ENCODE measurements at regions not wholly inside any gene's neighbourhood (a gene's known extent, or its start where the extent isn't known, plus 50 kb on each side); places are given as distances from the start of the nearest gene placed in this dataset.

DNA sequence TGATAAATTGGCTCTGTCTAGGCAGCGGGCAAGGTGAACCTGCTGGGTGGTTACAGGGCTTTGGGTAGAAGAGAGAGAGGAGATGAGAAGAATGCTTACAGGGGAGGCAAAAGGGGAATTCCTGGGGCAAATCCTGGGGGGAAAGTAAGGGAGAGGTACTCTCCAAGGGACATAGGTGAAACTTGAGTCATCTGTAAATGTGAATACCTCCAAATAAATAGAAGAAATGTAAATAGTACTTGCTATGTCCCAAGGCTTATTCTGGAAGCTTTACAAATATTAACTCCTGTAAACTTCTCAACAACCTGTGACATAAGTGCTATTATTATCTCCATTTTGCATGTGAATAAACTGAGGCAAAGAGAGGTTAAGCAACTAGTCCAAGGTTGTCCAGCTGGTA lies 57.7 kb upstream of the CDK13 start:
- no peak overlapping the region for H3K4me2 ChIP-seq (ENCODE audit: low read length)
- H3K9me3 ChIP-seq (ENCODE audit: control insufficient read depth, insufficient read depth, low read length), result no peaks in the 10 kb centered on the region
- H3K4me3 ChIP-seq (ENCODE audit: low read length), result no peak overlapping the region
- H3K27ac ChIP-seq (ENCODE audit: low read depth, low read length), result no peak overlapping the region
- no peaks in the 10 kb centered on the region for H3K9me2 ChIP-seq (replicated peaks; ENCODE audit: control insufficient read depth, low read length)
- H3K79me2 ChIP-seq (ENCODE audit: control insufficient read depth, low read length), result no peaks in the 10 kb centered on the region
- no peaks in the 10 kb centered on the region for H3F3A ChIP-seq (ENCODE audit: control insufficient read depth, insufficient read depth)
- H3K27me3 ChIP-seq (ENCODE audit: control insufficient read depth, low read length), result peaks cover 48% of the 10 kb centered on the region
- no peaks in the 10 kb centered on the region for H3K4me1 ChIP-seq (ENCODE audit: control insufficient read depth, low read length)
- H4K20me1 ChIP-seq (ENCODE audit: control insufficient read depth, insufficient read depth, low read depth, low read length), result no peaks in the 10 kb centered on the region
- TF ChIP-seq, protein P1, sequence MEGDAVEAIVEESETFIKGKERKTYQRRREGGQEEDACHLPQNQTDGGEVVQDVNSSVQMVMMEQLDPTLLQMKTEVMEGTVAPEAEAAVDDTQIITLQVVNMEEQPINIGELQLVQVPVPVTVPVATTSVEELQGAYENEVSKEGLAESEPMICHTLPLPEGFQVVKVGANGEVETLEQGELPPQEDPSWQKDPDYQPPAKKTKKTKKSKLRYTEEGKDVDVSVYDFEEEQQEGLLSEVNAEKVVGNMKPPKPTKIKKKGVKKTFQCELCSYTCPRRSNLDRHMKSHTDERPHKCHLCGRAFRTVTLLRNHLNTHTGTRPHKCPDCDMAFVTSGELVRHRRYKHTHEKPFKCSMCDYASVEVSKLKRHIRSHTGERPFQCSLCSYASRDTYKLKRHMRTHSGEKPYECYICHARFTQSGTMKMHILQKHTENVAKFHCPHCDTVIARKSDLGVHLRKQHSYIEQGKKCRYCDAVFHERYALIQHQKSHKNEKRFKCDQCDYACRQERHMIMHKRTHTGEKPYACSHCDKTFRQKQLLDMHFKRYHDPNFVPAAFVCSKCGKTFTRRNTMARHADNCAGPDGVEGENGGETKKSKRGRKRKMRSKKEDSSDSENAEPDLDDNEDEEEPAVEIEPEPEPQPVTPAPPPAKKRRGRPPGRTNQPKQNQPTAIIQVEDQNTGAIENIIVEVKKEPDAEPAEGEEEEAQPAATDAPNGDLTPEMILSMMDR (IDR thresholded peaks at IDR 0.05; ENCODE audit: low read depth, low read length, poor library complexity, severe bottlenecking), result no peak
- H3K36me3 ChIP-seq (ENCODE audit: control insufficient read depth, low read length), result no peaks in the 10 kb centered on the region

DNA sequence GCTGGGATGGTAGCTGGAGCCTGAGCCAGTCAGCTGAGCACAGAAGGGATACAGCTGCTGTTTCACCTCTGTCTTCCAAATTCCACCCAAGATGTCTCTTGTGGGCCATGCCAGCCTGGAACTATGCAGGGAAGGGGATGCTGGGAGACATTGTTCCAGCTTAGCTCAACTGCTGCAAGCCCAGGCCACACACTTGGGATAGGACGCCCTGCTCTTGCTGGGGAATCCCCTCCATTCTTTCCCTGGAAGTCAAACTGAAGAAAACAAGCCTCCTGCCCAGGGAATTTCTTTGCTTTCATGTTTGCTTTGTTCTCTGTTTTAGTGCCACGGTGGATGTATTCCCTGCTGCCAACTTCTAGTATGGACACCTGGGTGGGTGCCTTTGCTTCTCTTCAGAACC lies 55.2 kb upstream of the CDK13 start:
- TF ChIP-seq, protein P1 (IDR thresholded peaks at IDR 0.05; ENCODE audit: low read depth, low read length, poor library complexity, severe bottlenecking), result no peak
- no peak for TF ChIP-seq EZH2phosphoT487 (IDR thresholded peaks at IDR 0.05; ENCODE audit: borderline replicate concordance, low read length)
- no peaks in the 10 kb centered on the region for H3K79me2 ChIP-seq (ENCODE audit: control insufficient read depth, low read length)
- peaks cover 45% of the 10 kb centered on the region for H3K27me3 ChIP-seq (ENCODE audit: control insufficient read depth, low read length)
- H3K36me3 ChIP-seq (ENCODE audit: control insufficient read depth, low read length), result no peaks in the 10 kb centered on the region
- no peaks in the 10 kb centered on the region for H3K4me1 ChIP-seq (ENCODE audit: control insufficient read depth, low read length)
- no peaks in the 10 kb centered on the region for H3F3A ChIP-seq (ENCODE audit: control insufficient read depth, insufficient read depth)
- no peak overlapping the region for H3K4me2 ChIP-seq (ENCODE audit: low read length)
- H3K4me3 ChIP-seq (ENCODE audit: low read length), result no peak overlapping the region
- H4K20me1 ChIP-seq (ENCODE audit: control insufficient read depth, insufficient read depth, low read depth, low read length), result no peaks in the 10 kb centered on the region
- H3K9me3 ChIP-seq (ENCODE audit: control insufficient read depth, insufficient read depth, low read length), result no peaks in the 10 kb centered on the region
- H3K27ac ChIP-seq (ENCODE audit: low read depth, low read length), result no peak overlapping the region
- H3K9me2 ChIP-seq (replicated peaks; ENCODE audit: control insufficient read depth, low read length), result no peaks in the 10 kb centered on the region

DNA sequence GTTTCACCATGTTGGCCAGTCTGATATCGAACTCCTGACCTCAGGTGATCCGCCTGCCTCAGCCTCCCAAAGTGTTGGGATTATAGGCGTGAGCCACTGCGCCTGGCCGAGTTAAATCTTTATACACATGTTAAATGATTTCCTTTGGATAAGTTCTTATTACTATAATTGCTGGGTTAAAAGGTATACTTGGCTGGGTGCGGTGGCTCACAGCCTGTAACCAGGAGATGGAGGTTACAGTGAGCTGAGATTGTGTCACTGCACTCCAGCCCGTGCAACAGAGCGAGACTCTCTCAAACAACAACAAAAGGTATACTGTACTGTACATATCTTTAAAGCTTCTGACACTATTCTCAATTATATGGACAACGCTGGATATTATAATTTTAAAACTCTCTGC lies 53.2 kb upstream of the CDK13 start:
- no peaks in the 10 kb centered on the region for H3K9me3 ChIP-seq (ENCODE audit: control insufficient read depth, insufficient read depth, low read length)
- H3K9me2 ChIP-seq (replicated peaks; ENCODE audit: control insufficient read depth, low read length), result no peaks in the 10 kb centered on the region

More for the DNA sequence above, 53.2 kb upstream of the CDK13 start:
- H3K27me3 ChIP-seq (ENCODE audit: control insufficient read depth, low read length), result peaks cover 29% of the 10 kb centered on the region
- no peaks in the 10 kb centered on the region for H3K4me1 ChIP-seq (ENCODE audit: control insufficient read depth, low read length)
- H3K4me3 ChIP-seq (ENCODE audit: low read length), result no peak overlapping the region
- no peaks in the 10 kb centered on the region for H3K79me2 ChIP-seq (ENCODE audit: control insufficient read depth, low read length)
- H4K20me1 ChIP-seq (ENCODE audit: control insufficient read depth, insufficient read depth, low read depth, low read length), result no peaks in the 10 kb centered on the region
- H3K36me3 ChIP-seq (ENCODE audit: control insufficient read depth, low read length), result no peaks in the 10 kb centered on the region
- no peak overlapping the region for H3K4me2 ChIP-seq (ENCODE audit: low read length)
- TF ChIP-seq, protein P1 (IDR thresholded peaks at IDR 0.05; ENCODE audit: low read depth, low read length, poor library complexity, severe bottlenecking), result no peak
- TF ChIP-seq EZH2phosphoT487 (IDR thresholded peaks at IDR 0.05; ENCODE audit: borderline replicate concordance, low read length), result no peak
- H3K27ac ChIP-seq (ENCODE audit: low read depth, low read length), result no peak overlapping the region
- H3F3A ChIP-seq (ENCODE audit: control insufficient read depth, insufficient read depth), result no peaks in the 10 kb centered on the region
